WERI-Rb-1 (cell line): ENCODE measurements at regions not wholly inside any gene's neighbourhood (a gene's known extent, or its start where the extent isn't known, plus 50 kb on each side); places are given as distances from the start of the nearest gene placed in this dataset.
A peak's percentile ranks its signal among the peaks of the same experiment; 100 is the strongest.

Source experiments
- DNase-seq: peaks from one replicate; pipeline ENCODE4 v3.0.0-alpha.2; 2020
- H3K27ac ChIP-seq: fragments of 250-450 bp; sonication (Bioruptor Pico); 2 replicates; pipeline ENCODE4 v1.5.1; 2020; ENCODE audit warnings: mild to moderate bottlenecking, moderate library complexity
- H3K27me3 ChIP-seq: fragments of 250-450 bp; sonication (Bioruptor Pico); 2 replicates; pipeline ENCODE4 v1.5.1; 2021; ENCODE audit warnings: mild to moderate bottlenecking, low read depth, moderate library complexity; ENCODE audit not compliant: insufficient read depth, severe bottlenecking
- H3K36me3 ChIP-seq: fragments of 250-450 bp; sonication (Bioruptor Pico); 2 replicates; pipeline ENCODE4 v1.5.1; 2020; ENCODE audit warnings: mild to moderate bottlenecking, moderate library complexity
- H3K4me3 ChIP-seq: 2 replicates; pipeline ENCODE4 v1.5.1; 2011; ENCODE audit warnings: low read depth, mild to moderate bottlenecking, control low read depth, low read length
- H3K9me3 ChIP-seq: fragments of 250-450 bp; sonication (Bioruptor Pico); 2 replicates; pipeline ENCODE4 v1.5.1; 2021; ENCODE audit warnings: mild to moderate bottlenecking, moderate library complexity; ENCODE audit not compliant: severe bottlenecking
- CTCF ChIP-seq: IDR thresholded peaks from 2 replicates; pipeline ENCODE4 v1.5.1; 2011; ENCODE audit warnings: low read depth, mild to moderate bottlenecking, control low read depth, inconsistent platforms, low read length

GRCh38 chr5:159773062-159773924 lies 143.0 kb upstream of the ADRA1B start:
- TF ChIP-seq CTCF, result peak; percentile 76
- DNase-seq, result peak; percentile 72
- Histone ChIP-seq H3K27ac (no peak overlapping the region), H3K4me3 (peak overlapping the region; percentile 41), H3K36me3 (no peaks in the 10 kb centered on the region), H3K9me3 (no peaks in the 10 kb centered on the region), H3K27me3 (peaks cover 22% of the 10 kb centered on the region)

GRCh38 chr5:159774476-159775031 lies 141.7 kb upstream of the ADRA1B start:
- H3K36me3 ChIP-seq, result no peaks in the 10 kb centered on the region
- H3K27me3 ChIP-seq, result peaks cover 22% of the 10 kb centered on the region
- no peak for DNase-seq
- TF ChIP-seq CTCF, result no peak
- H3K27ac ChIP-seq, result no peak overlapping the region
- no peaks in the 10 kb centered on the region for H3K9me3 ChIP-seq
- H3K4me3 ChIP-seq, result no peak overlapping the region

- Histone ChIP-seq H3K27ac (no peak overlapping the region), H3K27me3 (peaks cover 22% of the 10 kb centered on the region), H3K4me3 (no peak overlapping the region), H3K9me3 (no peaks in the 10 kb centered on the region), H3K36me3 (no peaks in the 10 kb centered on the region)
- DNase-seq, result no peak
- TF ChIP-seq CTCF, result no peak
These were observed 140.4 kb upstream of the ADRA1B start for GRCh38 chr5:159775890-159776289.

- Histone ChIP-seq H3K27ac (no peak overlapping the region), H3K36me3 (no peaks in the 10 kb centered on the region), H3K4me3 (no peak overlapping the region), H3K27me3 (peaks cover 22% of the 10 kb centered on the region), H3K9me3 (no peaks in the 10 kb centered on the region)
- no peak for DNase-seq
- TF ChIP-seq CTCF, result no peak
These were observed 139.1 kb upstream of the ADRA1B start for GRCh38 chr5:159777049-159777660.

- Histone ChIP-seq H3K9me3 (no peaks in the 10 kb centered on the region), H3K36me3 (no peaks in the 10 kb centered on the region), H3K27me3 (peaks cover 6% of the 10 kb centered on the region), H3K27ac (no peak overlapping the region), H3K4me3 (no peak overlapping the region)
- DNase-seq, result no peak
- no peak for TF ChIP-seq CTCF
These were observed 136.8 kb upstream of the ADRA1B start for GRCh38 chr5:159779481-159779880.
